ENCODE measurements at regions not wholly inside any gene's neighbourhood (a gene's known extent, or its start where the extent isn't known, plus 50 kb on each side); places are given as distances from the start of the nearest gene placed in this dataset.
A peak's percentile ranks its signal among the peaks of the same experiment; 100 is the strongest.

GRCh38 chr5:133702791-133703770, 90.7 kb upstream of the FSTL4 start:
- TF ChIP-seq GATA3 (IDR thresholded peaks at IDR 0.05; ENCODE audit: low read depth, low read length) = peak; percentile 68; the same call in 1 of the 2 replicates
- TF ChIP-seq GATA2 (IDR thresholded peaks at IDR 0.05; ENCODE audit: low read depth, low read length) = peak; percentile 85

GRCh38 chr5:133701871-133702270, 89.5 kb upstream of the FSTL4 start:
- peak; percentile 36; the same call in 1 of the 2 replicates for TF ChIP-seq GATA2 (IDR thresholded peaks at IDR 0.05; ENCODE audit: low read depth, low read length)
- TF ChIP-seq GATA3 (IDR thresholded peaks at IDR 0.05; ENCODE audit: low read depth, low read length) = no peak

- TF ChIP-seq GATA2 (IDR thresholded peaks at IDR 0.05; ENCODE audit: low read depth, low read length) (no peak), GATA3 (IDR thresholded peaks at IDR 0.05; ENCODE audit: low read depth, low read length) (no peak)
These were observed 87.9 kb upstream of the FSTL4 start for GRCh38 chr5:133700251-133700650.

- TF ChIP-seq GATA2 (IDR thresholded peaks at IDR 0.05; ENCODE audit: low read depth, low read length) = no peak
- TF ChIP-seq GATA3 (IDR thresholded peaks at IDR 0.05; ENCODE audit: low read depth, low read length) = no peak
These were observed 86.5 kb upstream of the FSTL4 start for GRCh38 chr5:133698646-133699526.

GRCh38 chr5:133698259-133698554, 85.9 kb upstream of the FSTL4 start:
- no peak for TF ChIP-seq GATA2 (IDR thresholded peaks at IDR 0.05; ENCODE audit: low read depth, low read length)
- TF ChIP-seq GATA3 (IDR thresholded peaks at IDR 0.05; ENCODE audit: low read depth, low read length) = no peak

- TF ChIP-seq GATA3 (IDR thresholded peaks at IDR 0.05; ENCODE audit: low read depth, low read length) (no peak), GATA2 (IDR thresholded peaks at IDR 0.05; ENCODE audit: low read depth, low read length) (no peak)
These were observed 85.4 kb upstream of the FSTL4 start for GRCh38 chr5:133697536-133698258.

- no peak for TF ChIP-seq GATA2 (IDR thresholded peaks at IDR 0.05; ENCODE audit: low read depth, low read length)
- TF ChIP-seq GATA3 (IDR thresholded peaks at IDR 0.05; ENCODE audit: low read depth, low read length) = no peak
These were observed 84.6 kb upstream of the FSTL4 start for GRCh38 chr5:133696782-133697507.

GRCh38 chr5:133696006-133696584, 83.8 kb upstream of the FSTL4 start:
- no peak for TF ChIP-seq GATA3 (IDR thresholded peaks at IDR 0.05; ENCODE audit: low read depth, low read length)
- TF ChIP-seq GATA2 (IDR thresholded peaks at IDR 0.05; ENCODE audit: low read depth, low read length) = no peak

- TF ChIP-seq GATA2 (IDR thresholded peaks at IDR 0.05; ENCODE audit: low read depth, low read length) = no peak
- TF ChIP-seq GATA3 (IDR thresholded peaks at IDR 0.05; ENCODE audit: low read depth, low read length) = no peak
These were observed 82.0 kb upstream of the FSTL4 start for GRCh38 chr5:133694181-133694831.

- no peak for TF ChIP-seq GATA2 (IDR thresholded peaks at IDR 0.05; ENCODE audit: low read depth, low read length)
These were observed 79.1 kb upstream of the FSTL4 start for GRCh38 chr5:133691448-133691847.

GRCh38 chr5:133690746-133691145, 78.4 kb upstream of the FSTL4 start:
- TF ChIP-seq GATA3 (IDR thresholded peaks at IDR 0.05; ENCODE audit: low read depth, low read length) (no peak), GATA2 (IDR thresholded peaks at IDR 0.05; ENCODE audit: low read depth, low read length) (no peak)

GRCh38 chr5:133688391-133688790, 76.0 kb upstream of the FSTL4 start:
- no peak for TF ChIP-seq GATA2 (IDR thresholded peaks at IDR 0.05; ENCODE audit: low read depth, low read length)
- no peak for TF ChIP-seq GATA3 (IDR thresholded peaks at IDR 0.05; ENCODE audit: low read depth, low read length)
